ENCODE measurements at regions not wholly inside any gene's neighbourhood (a gene's known extent, or its start where the extent isn't known, plus 50 kb on each side); places are given as distances from the start of the nearest gene placed in this dataset.

GRCh38 chr10:28408237-28408777 is 105.4 kb upstream of the MPP7 start:
- no peak for TF ChIP-seq POLR2A (IDR thresholded peaks at IDR 0.05; ENCODE audit: extremely low read depth, insufficient read length)
- TF ChIP-seq CTCF (IDR thresholded peaks at IDR 0.05; ENCODE audit: low read depth, low read length) = no peak
- no peak for TF ChIP-seq MYC (IDR thresholded peaks at IDR 0.05; ENCODE audit: low read depth, low read length)

All from NB4 (cell line).